Activated CD8-positive, alpha-beta memory T cell treated with anti-CD3 and anti-CD28 coated beads, Interleukin-2, amount 50 U/mL, for 1 hour (primary cell): ENCODE measurements at regions not wholly inside any gene's neighbourhood (a gene's known extent, or its start where the extent isn't known, plus 50 kb on each side); places are given as distances from the start of the nearest gene placed in this dataset.
A peak's percentile ranks its signal among the peaks of the same experiment; 100 is the strongest.
"Not testable (repeated sequence)": the region's sequence is repeated elsewhere in the genome, so short reads cannot be mapped to it uniquely, and the experiment has no call there.

Experiments
- DNase-seq: peaks from one replicate; pipeline ENCODE4 v3.0.0-alpha.2; 2020; ENCODE audit errors: extremely low read depth

GRCh38 chr16:29294951-29295795 lies 111.3 kb downstream of the NPIPB11 start:
- DNase-seq = not testable (repeated sequence)

GRCh38 chr16:29294400-29294933 lies 112.0 kb downstream of the NPIPB11 start:
- not testable (repeated sequence) for DNase-seq

- DNase-seq = not testable (repeated sequence)
These were observed 113.0 kb downstream of the NPIPB11 start for GRCh38 chr16:29293545-29293944.

- DNase-seq = not testable (repeated sequence)
These were observed 113.5 kb downstream of the NPIPB11 start for GRCh38 chr16:29292952-29293471.

- not testable (repeated sequence) for DNase-seq
These were observed 114.9 kb downstream of the NPIPB11 start for GRCh38 chr16:29291329-29292271.

GRCh38 chr16:29290631-29291247 lies 115.8 kb downstream of the NPIPB11 start:
- peak; percentile 21 for DNase-seq

GRCh38 chr16:29289516-29290239 lies 116.8 kb downstream of the NPIPB11 start:
- not testable (repeated sequence) for DNase-seq

GRCh38 chr16:29288711-29289474 lies 117.6 kb downstream of the NPIPB11 start:
- not testable (repeated sequence) for DNase-seq

- DNase-seq = not testable (repeated sequence)
These were observed 118.5 kb downstream of the NPIPB11 start for GRCh38 chr16:29287871-29288535.

GRCh38 chr16:29287246-29287645 lies 119.3 kb downstream of the NPIPB11 start:
- DNase-seq = not testable (repeated sequence)

GRCh38 chr16:29286796-29287195 lies 119.7 kb downstream of the NPIPB11 start:
- DNase-seq = not testable (repeated sequence)

- not testable (repeated sequence) for DNase-seq
These were observed 120.3 kb downstream of the NPIPB11 start for GRCh38 chr16:29286161-29286560.

GRCh38 chr16:29285151-29285885 lies 121.2 kb downstream of the NPIPB11 start:
- not testable (repeated sequence) for DNase-seq

- DNase-seq = not testable (repeated sequence)
These were observed 121.8 kb downstream of the NPIPB11 start for GRCh38 chr16:29284723-29285122.

GRCh38 chr16:29284159-29284558 lies 122.4 kb downstream of the NPIPB11 start:
- not testable (repeated sequence) for DNase-seq

GRCh38 chr16:29278097-29278871 lies 128.2 kb downstream of the NPIPB11 start:
- not testable (repeated sequence) for DNase-seq

- DNase-seq = not testable (repeated sequence)
These were observed 130.1 kb downstream of the NPIPB11 start for GRCh38 chr16:29276446-29276845.
